ENCODE measurements at regions not wholly inside any gene's neighbourhood (a gene's known extent, or its start where the extent isn't known, plus 50 kb on each side); places are given as distances from the start of the nearest gene placed in this dataset.

- ATAC-seq, result no peak
These were observed 541.2 kb upstream of the JARID2 start for GRCh38 chr6:14704383-14705271.

GRCh38 chr6:14705841-14706377 is 540.0 kb upstream of the JARID2 start:
- no peak for ATAC-seq
- TF ChIP-seq OSR1 (CRISPR knock-in tag; IDR thresholded peaks at IDR 0.05), result no peak

More at GRCh38 chr6:14704383-14705271, 541.2 kb upstream of the JARID2 start:
- TF ChIP-seq PATZ1 (CRISPR knock-in tag; IDR thresholded peaks at IDR 0.05; ENCODE audit: borderline replicate concordance) (no peak), ZNF70 (CRISPR knock-in tag; IDR thresholded peaks at IDR 0.05) (no peak), GLIS3 (CRISPR knock-in tag; IDR thresholded peaks at IDR 0.05) (no peak), ZFP30 (CRISPR knock-in tag; IDR thresholded peaks at IDR 0.05) (no peak), SNAI2 (CRISPR knock-in tag; IDR thresholded peaks at IDR 0.05) (no peak), ESRRG (CRISPR knock-in tag; IDR thresholded peaks at IDR 0.05) (no peak), ISL1 (CRISPR knock-in tag; IDR thresholded peaks at IDR 0.05) (no peak), BACH2 (CRISPR knock-in tag; IDR thresholded peaks at IDR 0.05; ENCODE audit: borderline replicate concordance) (no peak), ZC3H10 (CRISPR knock-in tag; IDR thresholded peaks at IDR 0.05) (no peak), TOX (CRISPR knock-in tag; IDR thresholded peaks at IDR 0.05; ENCODE audit: borderline replicate concordance) (no peak), ZNF565 (CRISPR knock-in tag; conservative IDR thresholded peaks at IDR 0.05; ENCODE audit: low read depth) (no peak), PPARA (CRISPR knock-in tag; IDR thresholded peaks at IDR 0.05; ENCODE audit: borderline replicate concordance) (no peak), CSRNP3 (CRISPR knock-in tag; IDR thresholded peaks at IDR 0.05) (no peak), RARB (CRISPR knock-in tag; IDR thresholded peaks at IDR 0.05) (no peak), POU6F1 (CRISPR knock-in tag; IDR thresholded peaks at IDR 0.05; ENCODE audit: borderline replicate concordance, low read depth) (no peak), ZNF8 (CRISPR knock-in tag; IDR thresholded peaks at IDR 0.05) (no peak), ARNTL (CRISPR knock-in tag; IDR thresholded peaks at IDR 0.05; ENCODE audit: borderline replicate concordance, low read depth) (no peak)

- no peak for ATAC-seq
- no peak for TF ChIP-seq ISL1 (CRISPR knock-in tag; IDR thresholded peaks at IDR 0.05)
- no peak for TF ChIP-seq ZNF70 (CRISPR knock-in tag; IDR thresholded peaks at IDR 0.05)
- no peak for TF ChIP-seq ZFP30 (CRISPR knock-in tag; IDR thresholded peaks at IDR 0.05)
- TF ChIP-seq CSDC2 (CRISPR knock-in tag; IDR thresholded peaks at IDR 0.05), result no peak
- TF ChIP-seq ZNF8 (CRISPR knock-in tag; IDR thresholded peaks at IDR 0.05), result no peak
- TF ChIP-seq ZFP3 (CRISPR knock-in tag; IDR thresholded peaks at IDR 0.05), result no peak
- TF ChIP-seq OSR1 (CRISPR knock-in tag; IDR thresholded peaks at IDR 0.05), result no peak
- no peak for TF ChIP-seq ARNTL (CRISPR knock-in tag; IDR thresholded peaks at IDR 0.05; ENCODE audit: borderline replicate concordance, low read depth)
- TF ChIP-seq CSRNP3 (CRISPR knock-in tag; IDR thresholded peaks at IDR 0.05), result no peak
- no peak for TF ChIP-seq ZNF565 (CRISPR knock-in tag; conservative IDR thresholded peaks at IDR 0.05; ENCODE audit: low read depth)
- no peak for TF ChIP-seq BACH2 (CRISPR knock-in tag; IDR thresholded peaks at IDR 0.05; ENCODE audit: borderline replicate concordance)
- no peak for TF ChIP-seq PATZ1 (CRISPR knock-in tag; IDR thresholded peaks at IDR 0.05; ENCODE audit: borderline replicate concordance)
- TF ChIP-seq POU6F1 (CRISPR knock-in tag; IDR thresholded peaks at IDR 0.05; ENCODE audit: borderline replicate concordance, low read depth), result no peak
- no peak for TF ChIP-seq TCF4 (CRISPR knock-in tag; IDR thresholded peaks at IDR 0.05; ENCODE audit: borderline replicate concordance)
- TF ChIP-seq CREB5 (CRISPR knock-in tag; IDR thresholded peaks at IDR 0.05; ENCODE audit: low read depth), result no peak
- TF ChIP-seq SNAI2 (CRISPR knock-in tag; IDR thresholded peaks at IDR 0.05), result no peak
- TF ChIP-seq ZC3H10 (CRISPR knock-in tag; IDR thresholded peaks at IDR 0.05), result no peak
These were observed 539.4 kb upstream of the JARID2 start for GRCh38 chr6:14706378-14706929.
